Fibroblast of gingiva (primary cell): ENCODE measurements at regions not wholly inside any gene's neighbourhood (a gene's known extent, or its start where the extent isn't known, plus 50 kb on each side); places are given as distances from the start of the nearest gene placed in this dataset.
"Not testable (repeated sequence)": the region's sequence is repeated elsewhere in the genome, so short reads cannot be mapped to it uniquely, and the experiment has no call there.

Source experiments
- DNase-seq: peaks from one replicate; pipeline ENCODE4 v3.0.0-alpha.2; 2011; ENCODE audit warnings: low read depth

DNA sequence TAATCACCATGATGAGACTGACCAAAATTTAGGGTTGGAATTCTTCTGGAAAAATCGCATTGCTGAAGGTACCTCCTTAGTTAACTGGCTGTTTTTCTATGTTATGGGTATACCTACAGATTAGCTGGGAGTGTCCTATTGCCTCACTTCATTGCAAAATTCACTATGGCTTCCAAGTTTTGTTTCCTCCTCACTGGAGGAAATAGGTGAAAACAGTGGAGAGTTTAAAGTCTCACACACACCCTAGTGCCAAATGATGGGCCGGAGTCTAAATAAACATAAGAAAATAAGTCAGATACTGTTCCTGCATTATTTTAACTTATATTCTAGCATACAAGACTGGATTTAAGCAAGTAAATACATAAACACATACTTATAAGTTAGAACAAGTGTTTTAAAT is 98.2 kb downstream of the AHR start:
- DNase-seq = no peak

- DNase-seq = no peak
These were observed 103.6 kb downstream of the AHR start for GRCh38 chr7:17401791-17402627.

- no peak for DNase-seq
These were observed 104.3 kb downstream of the AHR start for GRCh38 chr7:17402628-17403278.

DNA sequence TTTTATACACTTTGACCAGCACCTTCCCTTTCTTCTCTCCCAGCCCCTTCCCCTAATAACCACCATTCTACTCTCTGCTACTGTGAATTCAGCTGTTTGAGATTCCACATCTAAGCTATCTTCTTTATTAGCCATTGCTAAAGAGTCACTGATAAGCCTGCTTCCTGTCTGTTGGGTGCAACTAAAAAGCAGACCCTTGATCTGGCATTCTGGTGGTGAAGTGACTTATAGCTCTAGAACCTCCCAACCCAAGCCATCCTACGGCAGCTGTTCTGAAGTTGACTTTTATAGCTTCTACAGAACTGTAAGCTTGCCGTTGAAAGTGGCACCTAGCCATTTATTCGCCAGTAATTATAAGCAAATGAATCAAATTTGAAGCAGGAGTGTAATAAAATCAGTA is 105.6 kb downstream of the AHR start:
- DNase-seq = no peak

GRCh38 chr7:17405786-17406185 is 107.3 kb downstream of the AHR start:
- peak; percentile 81 for DNase-seq

GRCh38 chr7:17406738-17407137 is 108.3 kb downstream of the AHR start:
- DNase-seq = peak; percentile 60

- no peak for DNase-seq
These were observed 108.8 kb downstream of the AHR start for GRCh38 chr7:17407229-17407628.

GRCh38 chr7:17408245-17408903 is 109.9 kb downstream of the AHR start:
- DNase-seq = peak; percentile 87

- DNase-seq = peak; percentile 15
These were observed 110.4 kb downstream of the AHR start for GRCh38 chr7:17408904-17409290.

DNA sequence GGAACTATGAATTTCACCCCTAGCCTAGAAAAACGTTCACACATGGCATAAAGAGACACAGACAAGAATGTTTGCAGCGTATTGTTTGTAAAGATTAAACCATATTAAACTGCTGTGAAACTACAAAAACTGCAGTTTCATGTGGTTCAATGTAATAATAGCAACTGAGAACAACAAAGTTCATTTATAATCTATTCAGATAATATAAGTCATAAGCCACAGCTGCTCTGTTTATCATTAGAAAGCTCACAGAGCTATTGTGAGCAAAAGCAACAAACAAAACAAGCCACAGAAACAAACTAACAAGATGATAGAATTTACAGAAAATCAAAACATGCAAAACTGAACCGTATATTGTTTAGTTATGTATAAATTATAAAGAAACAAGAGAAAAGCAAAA is 113.5 kb downstream of the AHR start:
- DNase-seq = no peak

DNA sequence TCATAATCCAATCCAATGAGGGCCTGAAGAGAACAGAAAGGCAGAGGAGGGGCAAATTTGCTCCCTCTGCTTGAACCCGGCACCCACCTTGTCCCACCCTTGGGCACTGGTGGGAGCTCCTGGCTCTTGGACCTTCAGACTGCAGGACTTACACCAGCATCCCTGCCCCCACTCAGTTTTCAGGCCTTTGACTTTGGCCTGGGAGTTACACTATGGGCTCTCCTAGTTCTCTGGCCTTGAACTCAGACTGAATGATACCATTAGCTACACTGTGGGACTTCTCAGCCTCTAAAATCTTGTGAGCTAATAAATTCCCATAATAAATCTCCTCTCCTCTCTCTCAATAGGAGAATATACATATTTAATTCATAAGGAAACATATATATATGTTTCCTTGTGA is 114.4 kb downstream of the AHR start:
- no peak for DNase-seq

DNA sequence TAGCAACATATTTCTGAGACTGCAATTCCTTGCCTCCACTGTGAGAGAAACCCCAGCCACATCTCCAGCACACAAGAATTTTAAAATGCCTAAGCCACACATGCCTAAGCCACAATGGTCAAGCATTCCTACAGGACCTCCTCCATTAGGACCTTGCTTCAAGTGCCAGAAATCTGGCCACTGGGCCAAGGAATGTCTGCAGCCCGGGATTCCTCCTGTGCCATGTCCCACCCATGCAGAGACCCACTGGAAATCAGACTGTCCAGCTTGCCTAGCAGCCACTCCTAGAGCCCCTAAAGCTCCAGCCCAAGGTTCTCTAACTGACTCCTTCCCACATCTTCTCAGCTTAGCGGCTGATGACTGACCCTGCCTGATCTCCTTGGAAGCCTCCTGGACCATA is 117.5 kb downstream of the AHR start:
- no peak for DNase-seq

DNA sequence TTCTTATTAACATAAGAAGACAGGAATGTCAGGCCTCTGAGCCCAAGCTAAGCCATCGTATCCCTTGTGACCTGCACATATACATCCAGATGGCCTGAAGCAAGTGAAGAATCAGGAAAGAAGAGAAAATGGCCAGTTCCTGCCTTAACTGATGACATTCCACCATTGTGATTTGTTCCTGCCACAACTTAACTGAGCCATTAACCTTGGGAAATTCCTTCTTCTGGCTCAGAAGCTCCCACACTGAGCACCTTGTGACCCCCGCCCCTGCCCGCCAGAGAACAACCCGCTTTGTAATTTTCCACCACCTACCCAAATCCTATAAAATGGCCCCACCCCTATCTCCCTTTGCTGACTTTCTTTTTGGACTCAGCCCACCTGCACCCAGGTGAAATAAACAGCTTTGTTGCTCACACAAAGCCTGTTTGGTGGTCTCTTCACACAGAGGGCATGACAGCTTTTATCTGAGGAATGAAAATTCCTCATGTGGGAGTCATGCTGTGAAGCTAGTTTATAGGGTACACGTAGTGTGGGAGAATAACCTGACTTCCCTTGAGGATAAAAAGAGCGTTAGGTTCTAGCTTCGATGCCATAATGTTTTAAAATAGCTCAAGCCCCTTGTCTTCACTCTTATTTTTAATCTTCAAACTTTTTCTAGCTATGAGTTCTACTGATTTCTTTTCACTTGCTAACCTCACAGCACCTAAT is 122.0 kb downstream of the AHR start:
- not testable (repeated sequence) for DNase-seq

DNA sequence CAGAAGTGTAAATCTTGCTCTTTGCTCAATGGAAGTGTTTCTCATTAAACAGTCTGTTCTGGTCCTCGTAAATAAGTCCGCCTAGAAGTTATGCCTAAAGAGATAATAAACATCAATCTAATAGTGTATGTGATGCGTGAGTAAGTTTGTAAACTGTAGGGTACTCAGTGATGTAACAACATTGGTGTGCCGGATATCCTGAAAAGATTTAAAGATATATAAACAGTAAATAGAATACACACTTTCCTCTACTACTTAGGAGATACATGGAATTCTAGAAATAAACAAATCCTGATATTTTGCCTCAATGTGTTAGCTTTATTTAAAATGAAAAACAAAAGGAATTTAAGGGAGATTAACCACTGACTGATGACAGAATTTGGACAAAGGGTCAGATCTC is 123.5 kb downstream of the AHR start:
- DNase-seq = no peak

DNA sequence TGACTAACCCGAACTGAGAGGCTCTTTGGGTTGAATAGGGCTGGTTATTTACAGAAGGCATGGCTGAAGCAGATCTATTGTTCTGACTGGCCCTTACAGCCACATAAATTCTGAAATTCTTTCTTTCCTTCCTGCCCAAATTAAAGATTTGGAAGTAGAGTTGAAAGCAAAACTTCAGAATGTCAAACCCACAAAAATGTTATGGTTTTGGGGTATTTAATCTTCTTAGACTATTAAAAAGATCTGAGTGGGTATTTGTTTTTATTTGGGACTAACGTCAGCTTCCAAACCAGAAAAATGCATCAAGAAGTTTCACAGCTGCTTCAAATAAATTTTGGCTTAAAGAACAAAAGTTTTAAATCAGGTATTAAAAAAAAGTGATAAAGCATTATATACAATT is 124.5 kb downstream of the AHR start:
- no peak for DNase-seq

DNA sequence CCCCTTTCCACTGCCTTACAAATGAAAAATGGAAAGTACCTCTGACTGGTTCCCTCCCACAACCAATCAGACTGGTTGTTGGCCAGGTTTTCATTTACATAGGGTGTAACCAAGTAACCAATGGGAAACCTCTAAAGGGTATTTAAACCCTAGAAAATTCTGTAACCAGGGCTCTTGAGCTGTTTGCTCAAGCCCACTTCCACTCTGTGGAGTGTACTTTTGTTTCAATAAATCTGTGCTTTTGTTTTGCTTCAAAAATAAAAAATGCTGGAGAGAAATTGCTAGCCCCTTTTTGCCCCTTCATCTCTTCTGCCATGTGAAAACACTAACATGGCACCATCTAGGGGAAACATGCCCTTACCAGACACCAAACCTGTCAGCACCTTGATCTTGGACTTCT is 129.5 kb downstream of the AHR start:
- no peak for DNase-seq

- DNase-seq = no peak
These were observed 131.1 kb downstream of the AHR start for GRCh38 chr7:17429579-17429978.

DNA sequence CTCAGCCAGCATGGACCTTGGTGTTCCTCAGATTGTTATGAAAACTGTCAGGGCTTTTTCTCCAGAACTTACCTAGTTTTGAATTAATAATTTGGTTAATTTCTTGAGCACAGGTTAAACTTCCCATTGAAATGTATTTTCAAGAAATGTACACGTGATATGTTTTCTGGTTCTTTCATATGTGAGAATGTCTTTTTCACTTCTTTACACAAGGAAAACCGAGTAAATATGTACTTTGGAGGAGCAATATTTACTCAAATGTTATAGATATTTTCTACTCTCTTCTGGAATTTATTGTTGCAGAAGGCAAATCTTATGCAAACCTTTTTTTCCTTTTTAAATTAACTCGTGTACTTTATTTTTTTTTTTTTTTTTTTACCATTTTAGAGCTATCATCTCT is 134.3 kb downstream of the AHR start:
- DNase-seq = no peak

- DNase-seq = peak; percentile 27
These were observed 135.7 kb downstream of the AHR start for GRCh38 chr7:17434191-17434590.

- DNase-seq = peak; percentile 42
These were observed 136.6 kb downstream of the AHR start for GRCh38 chr7:17434841-17435692.

DNA sequence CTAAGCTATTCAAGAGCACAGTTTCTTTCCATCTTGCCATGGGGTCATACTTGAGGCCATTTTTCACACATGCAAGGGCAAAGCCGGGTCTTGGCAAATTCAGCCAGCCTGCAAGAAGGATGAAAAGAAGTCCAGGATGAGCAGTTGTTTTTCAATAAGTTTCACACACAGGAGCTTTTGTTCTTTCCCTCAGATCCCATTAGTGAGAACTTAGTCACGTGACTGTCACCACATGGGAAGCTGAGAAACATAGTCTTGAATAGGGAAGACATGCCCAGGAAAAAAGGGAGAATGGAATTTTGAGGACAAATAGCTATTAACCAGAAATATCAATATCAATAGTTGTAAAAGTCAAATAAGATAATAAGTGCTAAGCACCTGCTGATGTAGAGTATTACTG is 137.7 kb downstream of the AHR start:
- DNase-seq = no peak

DNA sequence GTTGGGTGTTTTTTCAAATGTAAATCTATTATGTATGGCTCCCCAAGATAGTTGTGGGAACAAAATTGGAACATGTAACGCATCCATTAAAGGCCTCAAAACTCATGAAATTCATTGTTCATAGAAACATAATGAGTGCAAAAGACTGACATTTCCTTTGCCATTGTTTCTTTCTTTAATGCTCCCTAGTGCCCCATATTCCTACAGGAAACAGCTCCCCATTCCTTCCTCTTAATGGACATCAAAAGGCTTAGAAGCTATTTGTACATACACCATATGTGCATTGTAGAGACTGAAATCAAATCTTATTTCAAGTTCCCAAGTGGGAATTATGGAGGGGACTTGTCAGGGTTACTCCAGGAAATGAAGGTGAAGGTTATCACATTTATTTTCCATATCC is 139.1 kb downstream of the AHR start:
- no peak for DNase-seq
